Lower leg skin (tissue), 3 donors: ENCODE measurements at regions not wholly inside any gene's neighbourhood (a gene's known extent, or its start where the extent isn't known, plus 50 kb on each side); places are given as distances from the start of the nearest gene placed in this dataset.
"Not testable (repeated sequence)": the region's sequence is repeated elsewhere in the genome, so short reads cannot be mapped to it uniquely, and the experiment has no call there.

Experiments used
- POLR2A ChIP-seq, 2 donors: fragments of 450-650 bp; IDR thresholded peaks; one replicate each; pipeline ENCODE4 v1.6.1; 2016 to 2017; ENCODE audit warnings: antibody characterized with exemption in 2 of 2, mild to moderate bottlenecking in 1 of 2, moderate library complexity in 1 of 2
- TF ChIP-seq, protein P1 (sequence below), 3 donors: fragments of 450-650 bp; IDR thresholded peaks; one replicate each; pipeline ENCODE4 v1.5.1; 2016; ENCODE audit warnings: antibody characterized with exemption in 3 of 3, mild to moderate bottlenecking in 3 of 3, moderate library complexity in 2 of 3

GRCh38 chr1:143905214-143906179 lies 66.3 kb downstream of the FAM72C start:
- TF ChIP-seq, protein P1, sequence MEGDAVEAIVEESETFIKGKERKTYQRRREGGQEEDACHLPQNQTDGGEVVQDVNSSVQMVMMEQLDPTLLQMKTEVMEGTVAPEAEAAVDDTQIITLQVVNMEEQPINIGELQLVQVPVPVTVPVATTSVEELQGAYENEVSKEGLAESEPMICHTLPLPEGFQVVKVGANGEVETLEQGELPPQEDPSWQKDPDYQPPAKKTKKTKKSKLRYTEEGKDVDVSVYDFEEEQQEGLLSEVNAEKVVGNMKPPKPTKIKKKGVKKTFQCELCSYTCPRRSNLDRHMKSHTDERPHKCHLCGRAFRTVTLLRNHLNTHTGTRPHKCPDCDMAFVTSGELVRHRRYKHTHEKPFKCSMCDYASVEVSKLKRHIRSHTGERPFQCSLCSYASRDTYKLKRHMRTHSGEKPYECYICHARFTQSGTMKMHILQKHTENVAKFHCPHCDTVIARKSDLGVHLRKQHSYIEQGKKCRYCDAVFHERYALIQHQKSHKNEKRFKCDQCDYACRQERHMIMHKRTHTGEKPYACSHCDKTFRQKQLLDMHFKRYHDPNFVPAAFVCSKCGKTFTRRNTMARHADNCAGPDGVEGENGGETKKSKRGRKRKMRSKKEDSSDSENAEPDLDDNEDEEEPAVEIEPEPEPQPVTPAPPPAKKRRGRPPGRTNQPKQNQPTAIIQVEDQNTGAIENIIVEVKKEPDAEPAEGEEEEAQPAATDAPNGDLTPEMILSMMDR (IDR thresholded peaks at IDR 0.05), result not testable (repeated sequence)
- not testable (repeated sequence) for TF ChIP-seq POLR2A (IDR thresholded peaks at IDR 0.05)
